ENCODE measurements at regions not wholly inside any gene's neighbourhood (a gene's known extent, or its start where the extent isn't known, plus 50 kb on each side); places are given as distances from the start of the nearest gene placed in this dataset.
"Not testable (repeated sequence)": the region's sequence is repeated elsewhere in the genome, so short reads cannot be mapped to it uniquely, and the experiment has no call there.

DNA sequence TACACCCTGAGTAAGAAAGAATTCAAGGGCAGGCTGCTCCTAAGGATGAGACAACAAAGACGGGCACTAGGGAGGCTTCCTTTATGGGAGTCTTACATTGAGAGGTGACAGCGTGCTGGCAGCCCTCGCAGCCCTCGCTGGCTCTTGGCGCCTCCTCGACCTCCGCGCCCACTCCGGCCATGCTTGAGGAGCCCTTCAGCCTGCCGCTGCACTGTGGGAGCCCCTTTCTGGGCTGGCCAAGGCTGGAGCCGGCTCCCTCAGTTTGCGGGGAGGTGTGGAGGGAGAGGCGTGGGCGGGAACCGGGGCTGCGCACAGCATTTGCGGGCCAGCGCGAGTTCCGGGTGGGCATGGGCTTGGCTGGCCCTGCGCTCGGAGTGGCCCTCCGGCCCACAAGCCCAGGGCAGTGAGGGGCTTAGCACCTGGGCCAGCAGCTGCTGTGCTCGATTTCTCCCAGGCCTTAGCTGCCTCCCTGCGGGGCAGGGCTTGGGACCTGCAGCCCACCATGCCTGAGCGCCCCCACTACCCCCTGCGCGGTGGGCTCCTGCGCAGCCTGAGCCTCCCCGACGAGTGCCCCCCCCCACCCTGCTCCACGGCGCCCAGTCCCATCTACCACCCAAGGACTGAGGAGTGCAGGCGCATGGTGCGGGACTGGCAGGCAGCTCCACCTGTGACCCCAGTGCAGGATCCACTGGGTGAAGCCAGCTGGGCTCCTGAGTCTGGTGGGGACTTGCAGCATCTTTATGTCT lies 75.3 kb downstream of the BARX1 start:
- not testable (repeated sequence) for DNase-seq (ENCODE audit: low spot score)

GRCh38 chr9:93875330-93875729 lies 79.8 kb downstream of the BARX1 start:
- DNase-seq (ENCODE audit: low spot score): no peak

GRCh38 chr9:93874242-93874641 lies 80.9 kb downstream of the BARX1 start:
- no peak for DNase-seq (ENCODE audit: low spot score)

DNA sequence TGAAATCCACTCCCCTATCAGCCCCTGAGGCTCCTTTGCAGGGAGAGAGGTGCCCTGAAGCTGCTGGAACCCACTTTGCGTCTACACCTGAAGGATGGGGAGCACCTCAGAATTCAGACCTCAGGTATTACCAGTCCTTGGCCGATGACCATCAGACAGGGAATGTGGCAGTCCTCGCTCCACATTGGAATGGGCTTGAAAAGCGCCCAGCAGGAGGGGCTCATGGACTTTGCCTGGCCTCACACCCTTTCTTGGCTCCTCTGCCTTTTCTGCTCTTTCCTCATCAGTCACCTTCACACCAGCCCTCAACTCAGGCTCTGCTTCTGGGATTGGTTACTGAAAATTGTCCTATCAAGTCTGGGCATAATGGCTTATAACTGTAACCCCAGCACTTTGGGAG lies 83.9 kb downstream of the BARX1 start:
- no peak for DNase-seq (ENCODE audit: low spot score)

DNA sequence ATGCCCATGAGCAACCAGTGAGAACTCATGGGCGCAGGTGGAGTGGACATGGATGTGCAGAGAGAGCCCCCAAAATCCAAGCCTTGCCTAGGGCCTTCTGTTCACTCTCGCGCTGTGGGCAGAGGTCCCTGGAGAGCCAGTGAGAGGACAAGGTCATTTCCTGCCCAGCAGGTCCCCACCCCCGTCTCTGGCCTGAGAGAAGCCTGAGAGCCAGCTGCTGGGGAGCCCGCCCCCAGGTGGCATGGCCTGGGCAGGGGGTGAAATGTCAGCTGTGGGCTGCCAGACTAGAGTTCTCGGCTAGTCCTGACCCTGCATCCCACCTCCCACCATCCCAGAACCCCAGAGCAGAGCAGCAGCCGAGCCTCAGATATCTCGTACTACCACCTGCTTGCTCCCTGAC lies 85.3 kb downstream of the BARX1 start:
- no peak for DNase-seq (ENCODE audit: low spot score)

- no peak for DNase-seq (ENCODE audit: low spot score)
Observed at GRCh38 chr9:93869088-93869487, 86.1 kb downstream of the BARX1 start.

DNA sequence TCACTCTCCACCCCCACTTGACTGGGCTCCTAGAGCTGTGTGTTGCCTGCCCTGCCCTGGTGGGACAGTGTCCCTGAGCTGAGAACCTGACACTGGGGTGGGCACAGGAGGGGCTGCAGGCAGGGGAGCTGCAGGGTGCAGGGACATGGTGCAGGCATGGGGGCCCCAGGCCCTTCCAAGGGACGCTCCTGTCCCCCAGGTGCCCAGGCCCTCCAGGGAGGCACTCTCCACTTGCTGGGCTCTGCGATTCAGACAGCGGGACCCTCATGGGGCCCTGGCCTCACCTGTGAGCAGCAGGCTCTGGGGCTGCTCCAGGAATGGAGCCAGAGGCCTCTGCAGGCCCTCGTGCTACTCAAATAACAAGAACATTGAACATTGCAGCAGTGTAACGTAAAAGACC lies 89.4 kb downstream of the BARX1 start:
- DNase-seq (ENCODE audit: low spot score): no peak

- DNase-seq (ENCODE audit: low spot score): no peak
Observed at GRCh38 chr9:93865245-93865644, 89.9 kb downstream of the BARX1 start.

GRCh38 chr9:93864840-93865239 lies 90.3 kb downstream of the BARX1 start:
- DNase-seq (ENCODE audit: low spot score): no peak

- DNase-seq (ENCODE audit: low spot score): no peak
Observed at GRCh38 chr9:93864032-93864431, 91.1 kb downstream of the BARX1 start.

DNA sequence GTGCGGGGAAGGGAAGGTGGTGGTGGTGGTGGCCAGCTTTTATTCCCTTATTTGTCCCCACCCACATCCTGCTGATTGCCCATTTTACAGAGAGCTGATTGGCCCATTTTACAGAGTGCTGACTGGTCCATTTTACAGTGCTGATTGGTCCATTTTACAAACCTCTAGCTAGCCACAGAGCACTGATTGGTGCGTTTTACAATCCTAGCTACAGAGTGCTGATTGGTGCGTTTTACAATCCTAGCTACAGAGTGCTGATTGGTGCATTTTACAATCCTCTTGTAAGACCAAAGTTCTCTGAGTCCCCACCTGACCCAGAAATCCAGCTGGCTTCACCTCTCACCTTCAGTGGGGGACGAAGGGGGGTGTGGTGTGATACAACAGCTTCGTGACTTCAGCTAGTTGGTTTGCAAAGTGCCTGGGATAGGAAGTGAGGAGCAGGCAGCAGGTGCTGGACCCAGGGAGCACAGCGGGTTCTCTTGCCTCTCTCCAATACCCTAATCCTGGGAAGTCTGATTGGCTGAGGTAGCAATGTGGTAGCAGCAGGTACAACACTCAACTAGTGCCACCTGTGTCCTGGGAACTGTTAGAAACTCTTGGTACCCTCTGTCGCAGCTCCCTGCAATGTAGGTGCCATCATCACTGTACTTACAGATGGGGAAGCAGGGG lies 92.1 kb downstream of the BARX1 start:
- no peak for DNase-seq (ENCODE audit: low spot score)

GRCh38 chr9:93861736-93862358 lies 93.3 kb downstream of the BARX1 start:
- DNase-seq (ENCODE audit: low spot score): no peak

- DNase-seq (ENCODE audit: low spot score): no peak
Observed at GRCh38 chr9:93860694-93861658, 94.2 kb downstream of the BARX1 start.

- no peak for DNase-seq (ENCODE audit: low spot score)
Observed at GRCh38 chr9:93859431-93860215, 95.5 kb downstream of the BARX1 start.

- no peak for DNase-seq (ENCODE audit: low spot score)
Observed at GRCh38 chr9:93857528-93857927, 97.6 kb downstream of the BARX1 start.

GRCh38 chr9:93852728-93853127 lies 102.4 kb downstream of the BARX1 start:
- no peak for DNase-seq (ENCODE audit: low spot score)

- no peak for DNase-seq (ENCODE audit: low spot score)
Observed at GRCh38 chr9:93846349-93846748, 108.8 kb downstream of the BARX1 start.

DNA sequence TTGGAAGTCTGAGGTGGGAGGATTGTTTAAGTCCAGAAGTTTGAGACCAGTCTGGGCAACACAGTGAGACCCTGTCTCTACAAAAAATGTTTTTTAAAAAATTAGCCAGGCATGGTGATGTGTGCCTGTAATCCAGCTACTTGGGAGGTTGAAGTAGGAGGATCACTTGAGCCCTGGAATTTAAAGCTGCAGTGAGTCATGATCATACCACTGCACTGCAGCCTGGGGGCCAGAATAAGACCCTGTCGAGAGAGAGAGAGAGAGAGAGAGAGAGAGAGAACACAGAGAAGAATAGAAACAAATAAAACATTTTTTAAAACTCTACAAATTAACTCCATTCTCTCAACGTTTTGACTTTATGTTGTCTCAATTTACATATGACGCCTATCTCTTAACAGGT lies 111.8 kb downstream of the BARX1 start:
- DNase-seq (ENCODE audit: low spot score): no peak

GRCh38 chr9:93830606-93831005 lies 124.5 kb downstream of the BARX1 start:
- no peak for DNase-seq (ENCODE audit: low spot score)

GRCh38 chr9:93830012-93830596 lies 125.1 kb downstream of the BARX1 start:
- DNase-seq (ENCODE audit: low spot score): no peak

Measured in SK-N-DZ (cell line).